SJSA1 (cell line): ENCODE measurements at regions not wholly inside any gene's neighbourhood (a gene's known extent, or its start where the extent isn't known, plus 50 kb on each side); places are given as distances from the start of the nearest gene placed in this dataset.
A peak's percentile ranks its signal among the peaks of the same experiment; 100 is the strongest.

Source experiments
- DNase-seq, 2 experiments: peaks; one replicate each; pipeline ENCODE4 v3.0.0-alpha.2; 2015 to 2020; ENCODE audit warnings: low spot score in 2 of 2, low read depth in 1 of 2
- H3K27ac ChIP-seq: fragments of 250-450 bp; sonication (Bioruptor Pico); 2 replicates; pipeline ENCODE4 v1.5.1; 2020; ENCODE audit warnings: mild to moderate bottlenecking, moderate library complexity
- H3K27me3 ChIP-seq: fragments of 250-450 bp; sonication (Bioruptor Pico); replicated peaks from 2 replicates; pipeline ENCODE4 v1.5.1; 2020; ENCODE audit warnings: mild to moderate bottlenecking, moderate library complexity
- H3K36me3 ChIP-seq: fragments of 250-450 bp; sonication (Bioruptor Pico); 2 replicates; pipeline ENCODE4 v1.5.1; 2020; ENCODE audit warnings: mild to moderate bottlenecking
- H3K4me1 ChIP-seq: fragments of 250-450 bp; sonication (Bioruptor Pico); replicated peaks from 2 replicates; pipeline ENCODE4 v1.6.1; 2021; ENCODE audit warnings: mild to moderate bottlenecking
- H3K4me3 ChIP-seq: fragments of 250-450 bp; sonication (Bioruptor Pico); 2 replicates; pipeline ENCODE4 v1.5.1; 2020; ENCODE audit warnings: mild to moderate bottlenecking
- H3K9me3 ChIP-seq: fragments of 250-450 bp; sonication (Bioruptor Pico); replicated peaks from 2 replicates; pipeline ENCODE4 v1.5.1; 2020; ENCODE audit warnings: mild to moderate bottlenecking

DNA sequence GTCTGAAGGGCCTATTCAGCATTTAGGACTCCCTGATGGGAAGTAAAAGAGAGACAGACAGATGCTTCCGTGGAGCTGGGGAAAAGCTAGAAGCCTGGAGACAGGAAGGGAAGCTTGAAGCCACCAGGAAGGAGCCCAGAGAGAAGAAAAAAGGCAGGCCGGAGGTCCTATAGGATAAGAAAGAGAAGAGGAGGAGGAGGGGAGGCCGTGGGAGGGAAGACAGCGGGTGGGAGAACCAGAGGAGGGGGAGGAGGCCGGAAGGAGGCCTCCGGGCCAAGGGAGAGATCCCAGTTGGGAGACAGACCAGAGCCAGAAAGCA lies 107.1 kb upstream of the PKDCC start:
- Histone ChIP-seq H3K27ac (no peak overlapping the region), H3K4me3 (no peak overlapping the region), H3K9me3 (no peaks in the 10 kb centered on the region; the same call in 1 of the 2 replicates), H3K27me3 (no peaks in the 10 kb centered on the region), H3K4me1 (peaks cover 66% of the 10 kb centered on the region), H3K36me3 (no peaks in the 10 kb centered on the region)
- DNase-seq: no peak

GRCh38 chr2:41941831-41942230 lies 106.0 kb upstream of the PKDCC start:
- no peaks in the 10 kb centered on the region; the same call in 1 of the 2 replicates for H3K9me3 ChIP-seq
- DNase-seq: peak; percentile 58 to 77
- H3K27ac ChIP-seq: 0 out of 2 replicates have a peak overlapping the region, but pooled peaks have one; percentile 13
- H3K4me3 ChIP-seq: no peak overlapping the region
- peaks cover 55% of the 10 kb centered on the region for H3K4me1 ChIP-seq
- H3K27me3 ChIP-seq: no peaks in the 10 kb centered on the region
- no peaks in the 10 kb centered on the region for H3K36me3 ChIP-seq

- Histone ChIP-seq H3K4me3 (no peak overlapping the region), H3K36me3 (no peaks in the 10 kb centered on the region), H3K9me3 (no peaks in the 10 kb centered on the region; the same call in 1 of the 2 replicates), H3K4me1 (peaks cover 51% of the 10 kb centered on the region), H3K27me3 (no peaks in the 10 kb centered on the region), H3K27ac (0 out of 2 replicates have a peak overlapping the region, but pooled peaks have one; percentile 13)
- no peak for DNase-seq
Measured at GRCh38 chr2:41942278-41942677, 105.5 kb upstream of the PKDCC start.

DNA sequence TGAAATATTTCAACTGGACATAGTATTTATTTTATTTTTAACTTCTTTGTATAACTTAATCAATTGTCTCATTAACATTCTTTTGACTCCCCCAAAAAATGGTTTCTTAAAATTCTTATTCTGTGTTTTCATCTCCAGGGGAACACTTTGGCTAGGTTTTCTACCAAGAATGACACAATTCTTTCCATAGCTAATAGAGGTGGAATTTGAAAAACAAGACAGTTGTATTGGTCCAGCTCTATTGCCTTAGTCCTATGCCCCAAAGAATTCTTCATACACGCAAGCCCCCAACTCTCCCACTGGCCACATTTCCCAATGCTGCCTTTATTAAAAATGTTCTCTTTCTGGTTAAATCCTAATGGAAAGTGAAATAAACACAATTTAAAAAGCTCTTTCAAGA lies 104.7 kb upstream of the PKDCC start:
- Histone ChIP-seq H3K27me3 (no peaks in the 10 kb centered on the region), H3K4me3 (no peak overlapping the region), H3K27ac (no peak overlapping the region), H3K4me1 (peaks cover 42% of the 10 kb centered on the region), H3K9me3 (no peaks in the 10 kb centered on the region; the same call in 1 of the 2 replicates), H3K36me3 (no peaks in the 10 kb centered on the region)
- no peak for DNase-seq

DNA sequence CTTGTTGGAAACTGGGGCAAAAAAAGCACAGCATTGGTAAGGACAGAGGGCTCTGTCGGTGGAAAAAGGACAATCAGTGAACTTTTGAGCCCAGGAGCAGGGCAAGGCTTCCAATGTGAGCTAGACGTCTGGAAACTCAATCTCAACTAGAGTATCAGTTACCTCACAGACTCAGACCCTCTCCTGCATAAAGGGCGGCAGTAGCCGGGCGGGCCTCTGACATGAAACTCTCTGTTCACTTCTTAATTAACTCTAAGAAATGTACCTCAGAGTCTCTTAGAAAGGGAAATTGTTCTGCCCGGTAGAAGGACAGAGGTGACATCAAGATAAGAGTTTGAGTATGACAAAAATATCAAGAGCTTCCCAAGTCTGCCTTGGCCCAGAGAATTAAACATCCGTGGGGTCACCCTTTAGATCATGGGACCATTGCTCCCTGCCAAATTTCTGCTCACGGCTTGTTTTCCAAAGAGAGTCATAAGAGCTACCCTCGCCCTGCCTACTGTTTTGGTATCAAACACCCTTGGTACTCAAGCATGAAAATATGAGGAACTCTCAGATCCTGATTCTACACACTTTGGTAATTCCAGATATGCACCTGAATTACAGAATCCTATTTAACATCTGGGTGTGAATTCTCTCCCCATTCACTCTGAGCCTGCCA lies 103.5 kb upstream of the PKDCC start:
- H3K9me3 ChIP-seq: no peaks in the 10 kb centered on the region; the same call in 1 of the 2 replicates
- no peak overlapping the region for H3K4me3 ChIP-seq
- no peak overlapping the region for H3K27ac ChIP-seq
- no peaks in the 10 kb centered on the region for H3K36me3 ChIP-seq
- DNase-seq: no peak
- no peaks in the 10 kb centered on the region for H3K27me3 ChIP-seq
- H3K4me1 ChIP-seq: peaks cover 32% of the 10 kb centered on the region

DNA sequence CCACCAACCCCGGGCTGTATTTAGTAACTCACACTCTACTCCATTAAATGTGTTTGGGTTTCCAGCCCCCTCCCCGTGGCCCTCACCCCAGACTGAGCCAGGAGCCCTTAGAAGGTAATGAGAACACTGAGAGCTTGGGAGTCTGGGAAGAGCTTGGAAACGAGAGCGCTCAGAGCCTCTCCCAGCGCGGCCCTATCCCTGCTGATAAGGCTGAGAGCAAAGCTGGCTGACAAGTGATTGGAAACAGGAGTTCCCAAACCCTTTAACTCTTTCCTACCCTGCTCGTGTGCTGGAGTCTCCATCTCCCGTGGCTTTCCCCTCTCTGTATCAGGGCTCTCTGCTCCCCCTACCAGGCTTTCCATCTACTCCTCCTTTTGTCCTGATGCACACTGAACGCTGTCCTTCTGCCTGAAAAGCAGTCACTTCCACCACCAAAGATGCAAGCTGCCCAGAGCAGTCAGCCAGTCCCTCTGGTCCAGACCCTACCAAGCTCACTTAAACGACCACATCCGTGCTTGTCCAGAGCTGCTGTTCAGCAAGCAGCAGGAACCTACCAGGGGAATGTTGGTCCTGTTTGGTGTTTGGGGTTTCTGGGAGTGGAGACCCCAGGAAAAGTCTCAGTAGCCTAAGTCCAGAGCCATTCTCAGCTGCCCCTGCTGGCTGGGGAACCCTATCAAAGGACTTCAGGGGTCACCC lies 100.0 kb upstream of the PKDCC start:
- Histone ChIP-seq H3K4me1 (peaks cover 6% of the 10 kb centered on the region), H3K36me3 (no peaks in the 10 kb centered on the region), H3K27me3 (no peaks in the 10 kb centered on the region), H3K9me3 (no peaks in the 10 kb centered on the region; the same call in 1 of the 2 replicates), H3K27ac (no peak overlapping the region), H3K4me3 (no peak overlapping the region)
- no peak for DNase-seq

DNA sequence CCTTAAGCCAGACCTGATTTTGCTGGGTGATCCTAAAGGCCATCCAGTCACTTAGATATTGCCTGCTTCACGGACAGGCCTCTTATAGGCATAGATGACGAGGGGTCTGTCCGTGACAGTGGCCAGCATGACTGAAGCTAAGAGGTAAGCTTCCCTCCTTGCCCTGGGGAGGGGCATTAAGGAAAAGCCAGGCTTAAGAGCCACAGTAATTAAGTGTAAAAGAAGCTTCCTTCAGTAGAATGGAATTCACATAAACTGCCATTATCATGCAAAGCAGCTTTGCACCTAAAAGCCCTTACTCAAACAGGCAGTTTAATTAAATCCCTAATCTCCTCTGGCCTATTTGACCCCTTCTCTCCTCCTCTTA lies 99.4 kb upstream of the PKDCC start:
- no peak overlapping the region for H3K4me3 ChIP-seq
- no peaks in the 10 kb centered on the region for H3K27me3 ChIP-seq
- no peaks in the 10 kb centered on the region; the same call in 1 of the 2 replicates for H3K9me3 ChIP-seq
- DNase-seq: no peak
- H3K36me3 ChIP-seq: no peaks in the 10 kb centered on the region
- peaks cover 6% of the 10 kb centered on the region for H3K4me1 ChIP-seq
- no peak overlapping the region for H3K27ac ChIP-seq

- Histone ChIP-seq H3K9me3 (no peaks in the 10 kb centered on the region; the same call in 1 of the 2 replicates), H3K4me1 (peaks cover 6% of the 10 kb centered on the region), H3K36me3 (no peaks in the 10 kb centered on the region), H3K27ac (no peak overlapping the region), H3K27me3 (no peaks in the 10 kb centered on the region), H3K4me3 (no peak overlapping the region)
- no peak for DNase-seq
Measured at GRCh38 chr2:41949091-41949882, 98.5 kb upstream of the PKDCC start.

- Histone ChIP-seq H3K4me1 (peaks cover 6% of the 10 kb centered on the region), H3K36me3 (no peaks in the 10 kb centered on the region), H3K27me3 (no peaks in the 10 kb centered on the region), H3K9me3 (no peaks in the 10 kb centered on the region; the same call in 1 of the 2 replicates), H3K4me3 (no peak overlapping the region), H3K27ac (no peak overlapping the region)
- DNase-seq: no peak
Measured at GRCh38 chr2:41949883-41950665, 97.7 kb upstream of the PKDCC start.

DNA sequence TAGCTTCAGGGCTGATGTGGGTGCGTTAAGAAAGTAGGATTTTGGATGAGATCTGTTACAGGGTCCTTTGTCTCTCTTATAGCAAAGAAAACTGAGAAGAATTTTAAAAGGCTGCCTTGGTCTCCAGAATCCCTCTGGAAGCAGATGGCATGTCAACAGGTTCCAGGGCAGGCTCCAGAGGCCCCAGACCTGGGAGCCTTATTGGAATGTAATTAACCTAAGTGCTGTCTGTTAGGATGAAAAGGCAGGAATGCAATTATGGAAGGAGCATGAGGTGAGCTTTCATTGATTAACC lies 97.2 kb upstream of the PKDCC start:
- no peaks in the 10 kb centered on the region for H3K27me3 ChIP-seq
- H3K4me1 ChIP-seq: peaks cover 6% of the 10 kb centered on the region
- no peaks in the 10 kb centered on the region for H3K36me3 ChIP-seq
- H3K9me3 ChIP-seq: no peaks in the 10 kb centered on the region
- no peak for DNase-seq
- no peak overlapping the region for H3K27ac ChIP-seq
- H3K4me3 ChIP-seq: no peak overlapping the region

DNA sequence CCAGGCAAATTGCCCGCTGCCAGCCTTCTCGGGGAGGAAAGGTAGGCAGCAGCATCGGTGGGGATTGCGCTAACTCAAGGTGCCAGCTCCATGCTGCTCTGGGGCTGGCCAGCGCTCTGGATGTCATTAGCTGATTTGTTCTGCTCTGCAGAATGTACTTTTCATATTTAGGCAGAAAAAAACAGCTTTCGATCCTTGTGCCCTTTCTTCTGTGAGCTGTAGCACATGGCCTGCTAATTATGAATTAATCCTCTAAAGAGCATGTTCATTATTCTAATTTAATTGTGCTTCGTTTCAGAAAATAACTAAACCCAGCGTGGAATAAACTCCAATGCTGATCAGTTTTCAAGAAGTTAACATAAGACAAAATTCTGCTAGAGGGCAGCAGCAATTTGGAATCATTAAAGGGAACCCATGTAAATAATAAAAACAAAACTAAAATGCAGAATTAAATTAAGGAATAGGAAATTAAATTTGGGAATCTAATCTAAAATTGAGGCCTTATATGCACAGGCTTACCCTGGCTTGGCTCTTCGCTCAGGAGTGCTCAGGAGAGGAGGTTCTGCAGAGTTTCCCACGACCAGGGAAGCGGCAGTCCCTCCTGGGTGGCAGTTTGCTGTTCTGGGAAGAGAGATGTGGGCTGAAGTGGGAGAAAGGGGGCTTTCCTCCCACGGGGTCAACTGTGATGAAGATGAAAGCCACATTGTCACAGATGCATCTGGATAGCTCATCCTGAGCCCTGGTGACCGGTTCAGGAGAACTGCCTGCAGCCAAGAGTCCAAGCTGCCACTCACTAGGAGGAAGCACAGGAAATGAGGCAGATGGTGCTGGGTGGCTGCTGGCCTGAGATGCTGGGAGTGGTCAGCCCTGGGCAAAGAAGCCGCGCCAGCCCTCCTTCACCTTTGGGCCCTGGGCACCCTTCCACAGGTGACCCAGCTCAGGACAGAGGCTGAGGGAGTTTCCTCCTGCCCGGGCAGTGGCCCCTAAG lies 93.2 kb upstream of the PKDCC start:
- no peak overlapping the region for H3K4me3 ChIP-seq
- no peaks in the 10 kb centered on the region for H3K36me3 ChIP-seq
- no peaks in the 10 kb centered on the region for H3K9me3 ChIP-seq
- peaks cover 3% of the 10 kb centered on the region for H3K4me1 ChIP-seq
- H3K27me3 ChIP-seq: no peaks in the 10 kb centered on the region
- H3K27ac ChIP-seq: no peak overlapping the region
- no peak for DNase-seq

GRCh38 chr2:41955316-41956043 lies 92.3 kb upstream of the PKDCC start:
- DNase-seq: no peak
- no peaks in the 10 kb centered on the region for H3K36me3 ChIP-seq
- H3K4me1 ChIP-seq: no peaks in the 10 kb centered on the region
- no peaks in the 10 kb centered on the region for H3K27me3 ChIP-seq
- H3K4me3 ChIP-seq: no peak overlapping the region
- H3K27ac ChIP-seq: no peak overlapping the region
- no peaks in the 10 kb centered on the region for H3K9me3 ChIP-seq
